Kidney (tissue), 13 donors: ENCODE measurements at regions not wholly inside any gene's neighbourhood (a gene's known extent, or its start where the extent isn't known, plus 50 kb on each side); places are given as distances from the start of the nearest gene placed in this dataset.

ENCODE experiments used
- DNase-seq, 5 donors: peaks; one replicate each; pipeline ENCODE4 v3.0.0-alpha.2; 2013 to 2020
- FAIRE-seq: peaks from 2 replicates; lab custom pipeline; 2012; peaks lifted over from hg19 to GRCh38; lab: Jason Lieb, UNC
- H3K27ac ChIP-seq, 2 donors: one replicate each; pipeline ENCODE4 v1.7.0; 2013; ENCODE audit warnings: low read depth in 2 of 2, low read length in 2 of 2, inconsistent platforms in 1 of 2
- H3K27me3 ChIP-seq: one replicate; pipeline ENCODE4 v1.7.1; 2013; ENCODE audit warnings: low read length, inconsistent platforms; ENCODE audit not compliant: control insufficient read depth, insufficient read depth
- H3K36me3 ChIP-seq, 3 donors: one replicate each; pipeline versions ENCODE4 v1.7.0 to v1.7.1; 2013; ENCODE audit warnings: low read length in 3 of 3, control low read depth in 1 of 3, inconsistent platforms in 1 of 3; ENCODE audit not compliant: insufficient read depth in 3 of 3, control insufficient read depth in 2 of 3
- H3K4me1 ChIP-seq, 3 donors: one replicate each; pipeline versions ENCODE4 v1.7.0 to v1.7.1; 2013; ENCODE audit warnings: low read length in 3 of 3, inconsistent platforms in 1 of 3, low read depth in 1 of 3; ENCODE audit not compliant: control insufficient read depth in 2 of 3, insufficient read depth in 2 of 3
- H3K4me3 ChIP-seq, 3 donors: one replicate each; pipeline versions ENCODE4 v1.7.0 to v1.8.1; 2013; ENCODE audit warnings: low read length in 3 of 3, control low read depth in 1 of 3, inconsistent platforms in 1 of 3
- H3K9ac ChIP-seq, 3 donors: one replicate each; pipeline versions ENCODE4 v1.7.0 to v1.7.1; 2013; ENCODE audit warnings: low read length in 3 of 3, control low read depth in 1 of 3, inconsistent platforms in 1 of 3
- H3K9me3 ChIP-seq, 3 donors: one replicate each; pipeline versions ENCODE4 v1.7.0 to v1.7.1; 2013; ENCODE audit warnings: low read length in 3 of 3, control low read depth in 1 of 3, inconsistent platforms in 1 of 3; ENCODE audit not compliant: control insufficient read depth in 2 of 3, insufficient read depth in 1 of 3
- CTCF ChIP-seq: IDR thresholded peaks from 3 replicates; pipeline ENCODE4 v1.5.1; 2012; ENCODE audit warnings: mild to moderate bottlenecking, moderate library complexity, borderline replicate concordance; ENCODE audit not compliant: insufficient read depth; ENCODE audit errors: extremely low read depth
- intact Hi-C: fragments of 100-400 bp; cut with DNase I; formaldehyde crosslinking; loops from one replicate; pipeline ENCODE4 v1.11.1; 2022
- donor health status: control.
- donor health status: control.
- donor health status: control.
- donor health status: control.
- donor health status: control.
- donor health status: DM: yes; HTN: yes; CAD: no.
- donor health status: Normal renal cell carcinoma (clear cell type).

GRCh38 chr13:31515427-31515826 lies 223.9 kb upstream of the RXFP2 start:
- intact Hi-C loops, result no loop called here

GRCh38 chr13:31517599-31517998 lies 221.7 kb upstream of the RXFP2 start:
- no peak for TF ChIP-seq CTCF
- peak; percentile 11 for FAIRE-seq
- no peaks in the 10 kb centered on the region for H3K27me3 ChIP-seq
- no peaks in the 10 kb centered on the region for H3K9me3 ChIP-seq
- H3K4me3 ChIP-seq, result no peak overlapping the region
- DNase-seq, result no peak
- no peak overlapping the region for H3K9ac ChIP-seq
- intact Hi-C loops, result no loop called here
- no peaks in the 10 kb centered on the region for H3K36me3 ChIP-seq
- no peak overlapping the region for H3K27ac ChIP-seq
- H3K4me1 ChIP-seq, result peaks cover under 1 to 5% (median 2%) of the 10 kb centered on the region in 3 donors

More at GRCh38 chr13:31515427-31515826, 223.9 kb upstream of the RXFP2 start:
- no peaks in the 10 kb centered on the region for H3K36me3 ChIP-seq
- H3K27ac ChIP-seq, result no peak overlapping the region
- no peak overlapping the region for H3K4me3 ChIP-seq
- no peak overlapping the region for H3K9ac ChIP-seq
- H3K27me3 ChIP-seq, result no peaks in the 10 kb centered on the region
- no peaks in the 10 kb centered on the region for H3K9me3 ChIP-seq
- FAIRE-seq (no peak), DNase-seq (no peak)
- no peak for TF ChIP-seq CTCF
- peaks cover 0 to 2% (median 0%) of the 10 kb centered on the region in 3 donors for H3K4me1 ChIP-seq

GRCh38 chr13:31518645-31519044 lies 220.7 kb upstream of the RXFP2 start:
- no peaks in the 10 kb centered on the region for H3K9me3 ChIP-seq
- H3K27me3 ChIP-seq, result no peaks in the 10 kb centered on the region
- FAIRE-seq (no peak), DNase-seq (peak in 2 of 5 donors; percentile 46 to 70)
- no peak for TF ChIP-seq CTCF
- no peak overlapping the region for H3K27ac ChIP-seq
- H3K36me3 ChIP-seq, result no peaks in the 10 kb centered on the region
- intact Hi-C loops, result no loop called here
- no peak overlapping the region for H3K9ac ChIP-seq
- peaks cover 2 to 5% (median 4%) of the 10 kb centered on the region in 3 donors for H3K4me1 ChIP-seq
- H3K4me3 ChIP-seq, result no peak overlapping the region

GRCh38 chr13:31521435-31521834 lies 217.9 kb upstream of the RXFP2 start:
- Histone ChIP-seq H3K9me3 (no peaks in the 10 kb centered on the region), H3K4me1 (peaks cover 2 to 5% (median 4%) of the 10 kb centered on the region in 3 donors), H3K36me3 (no peaks in the 10 kb centered on the region), H3K27ac (no peak overlapping the region), H3K4me3 (no peak overlapping the region), H3K9ac (no peak overlapping the region), H3K27me3 (no peaks in the 10 kb centered on the region)
- FAIRE-seq (no peak), DNase-seq (no peak)
- TF ChIP-seq CTCF, result no peak
- intact Hi-C loops, result no loop called here
